HEK293T (cell line): ENCODE measurements at regions not wholly inside any gene's neighbourhood (a gene's known extent, or its start where the extent isn't known, plus 50 kb on each side); places are given as distances from the start of the nearest gene placed in this dataset.

Source experiments
- BHLHE40 ChIP-seq: fragments of 450-650 bp; IDR thresholded peaks from 2 replicates; pipeline ENCODE4 v1.6.1; 2016; ENCODE audit warnings: mild to moderate bottlenecking, moderate library complexity, borderline replicate concordance
- FOXM1 ChIP-seq: fragments of 450-650 bp; IDR thresholded peaks from 2 replicates; pipeline ENCODE4 v1.6.1; 2017; ENCODE audit warnings: mild to moderate bottlenecking, borderline replicate concordance
- HDGF ChIP-seq: fragments of 450-650 bp; IDR thresholded peaks from 2 replicates; pipeline ENCODE4 v1.6.1; 2017; ENCODE audit warnings: antibody characterized with exemption, borderline replicate concordance
- NFRKB ChIP-seq: fragments of 450-650 bp; IDR thresholded peaks from 2 replicates; pipeline ENCODE4 v1.6.1; 2016; ENCODE audit warnings: mild to moderate bottlenecking, moderate library complexity
- PKNOX1 ChIP-seq: fragments of 450-650 bp; IDR thresholded peaks from 2 replicates; pipeline ENCODE4 v1.6.1; 2016
- SUZ12 ChIP-seq: fragments of 450-650 bp; IDR thresholded peaks from 2 replicates; pipeline ENCODE4 v1.6.1; 2016; ENCODE audit warnings: mild to moderate bottlenecking

- no peak for TF ChIP-seq BHLHE40
- TF ChIP-seq PKNOX1, result no peak
- TF ChIP-seq SUZ12, result no peak
- TF ChIP-seq HDGF, result no peak
- no peak for TF ChIP-seq NFRKB
- no peak for TF ChIP-seq FOXM1
Measured at GRCh38 chr3:13148126-13148525, 74.9 kb upstream of the IQSEC1 start.
